ENCODE measurements at regions not wholly inside any gene's neighbourhood (a gene's known extent, or its start where the extent isn't known, plus 50 kb on each side); places are given as distances from the start of the nearest gene placed in this dataset.

GRCh38 chr5:167150661-167151060, 1140.8 kb upstream of the WWC1 start:
- TF ChIP-seq CTCF (IDR thresholded peaks at IDR 0.05; ENCODE audit: extremely low read depth in 1 of 2, insufficient read depth in 1 of 2, low read depth in 1 of 2, low read length in 2 of 2) = no peak
- no peak for TF ChIP-seq POLR2A (IDR thresholded peaks at IDR 0.05; ENCODE audit: low read depth, low read length)
- no peak for TF ChIP-seq MAX (IDR thresholded peaks at IDR 0.05; ENCODE audit: insufficient read depth, insufficient read length)
- TF ChIP-seq EZH2 (IDR thresholded peaks at IDR 0.05; ENCODE audit: borderline replicate concordance, low read depth, low read length, severe bottlenecking) = no peak
- no peak for TF ChIP-seq POLR2AphosphoS5 (IDR thresholded peaks at IDR 0.05; ENCODE audit: insufficient read depth, low read depth, low read length)
- TF ChIP-seq FOS (IDR thresholded peaks at IDR 0.05; ENCODE audit: borderline replicate concordance, insufficient read depth, low read length) = no peak
- no peak for TF ChIP-seq JUN (IDR thresholded peaks at IDR 0.05; ENCODE audit: borderline replicate concordance, insufficient read depth, insufficient read length, low read depth)
- TF ChIP-seq MYC (IDR thresholded peaks at IDR 0.05; ENCODE audit: low read depth, low read length) = no peak

All from endothelial cell of umbilical vein (primary cell).